HuH-7 (cell line): ENCODE measurements at regions not wholly inside any gene's neighbourhood (a gene's known extent, or its start where the extent isn't known, plus 50 kb on each side); places are given as distances from the start of the nearest gene placed in this dataset.
"Not testable (repeated sequence)": the region's sequence is repeated elsewhere in the genome, so short reads cannot be mapped to it uniquely, and the experiment has no call there.

Source experiments
- DNase-seq: peaks from one replicate; pipeline ENCODE4 v3.0.0; 2011; ENCODE audit warnings: low spot score

GRCh38 chr18:49694402-49694801 lies 118.9 kb downstream of the ACAA2 start:
- DNase-seq, result no peak

- DNase-seq, result no peak
Observed at GRCh38 chr18:49693717-49694005, 119.7 kb downstream of the ACAA2 start.

- no peak for DNase-seq
Observed at GRCh38 chr18:49692906-49693716, 120.2 kb downstream of the ACAA2 start.

GRCh38 chr18:49691177-49691608 lies 122.1 kb downstream of the ACAA2 start:
- no peak for DNase-seq

DNA sequence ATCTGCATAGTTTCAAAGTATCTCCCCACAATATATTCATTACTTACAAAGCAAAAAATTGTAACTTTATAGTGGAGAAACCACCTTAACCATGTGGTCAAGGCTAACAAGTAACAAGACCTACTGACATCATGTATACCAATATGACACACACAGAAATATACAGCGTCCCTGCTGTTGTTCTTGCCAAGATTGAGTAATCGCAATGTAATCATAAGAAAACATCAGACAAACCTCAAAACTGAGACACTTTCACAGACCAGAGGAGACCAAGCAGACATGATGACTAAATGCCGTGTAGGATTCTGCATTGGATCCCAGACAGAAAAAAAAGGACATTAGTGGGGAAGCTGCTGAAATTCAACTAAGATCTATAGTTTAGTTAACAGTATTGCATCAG lies 123.0 kb downstream of the ACAA2 start:
- no peak for DNase-seq

- no peak for DNase-seq
Observed at GRCh38 chr18:49685231-49685942, 123.5 kb downstream of the LIPG start.

GRCh38 chr18:49682803-49683190 lies 120.9 kb downstream of the LIPG start:
- DNase-seq, result not testable (repeated sequence)

DNA sequence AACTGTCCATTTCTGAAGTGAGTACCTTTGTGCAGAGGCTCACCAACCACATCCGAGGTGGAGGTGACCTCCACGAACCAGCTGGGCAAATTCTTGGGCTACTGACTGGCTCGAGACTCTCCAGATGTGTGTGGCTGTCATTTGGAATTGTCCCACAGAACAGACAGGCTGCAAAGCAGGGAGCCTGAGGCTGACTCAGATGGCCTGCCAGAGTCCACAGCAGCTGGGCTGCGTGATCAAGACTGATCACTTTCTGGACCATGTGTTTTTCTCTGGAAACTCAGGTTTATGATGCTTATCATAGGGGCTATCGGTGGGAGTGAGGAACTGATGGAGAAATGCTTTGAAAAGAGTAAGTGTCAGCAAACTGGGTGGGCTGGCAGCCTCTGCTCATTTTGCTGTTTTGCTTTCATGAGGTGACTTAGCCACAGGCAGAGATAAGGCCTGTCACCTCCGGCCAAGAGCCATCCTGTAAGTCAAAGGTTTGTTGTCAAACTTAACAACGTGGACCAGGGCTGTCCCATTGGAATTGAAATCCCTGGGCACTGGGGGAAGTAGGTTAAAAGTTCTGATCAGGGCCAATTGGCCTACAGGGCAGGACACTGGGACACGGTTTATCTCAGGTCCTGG lies 120.4 kb downstream of the LIPG start:
- no peak for DNase-seq

DNA sequence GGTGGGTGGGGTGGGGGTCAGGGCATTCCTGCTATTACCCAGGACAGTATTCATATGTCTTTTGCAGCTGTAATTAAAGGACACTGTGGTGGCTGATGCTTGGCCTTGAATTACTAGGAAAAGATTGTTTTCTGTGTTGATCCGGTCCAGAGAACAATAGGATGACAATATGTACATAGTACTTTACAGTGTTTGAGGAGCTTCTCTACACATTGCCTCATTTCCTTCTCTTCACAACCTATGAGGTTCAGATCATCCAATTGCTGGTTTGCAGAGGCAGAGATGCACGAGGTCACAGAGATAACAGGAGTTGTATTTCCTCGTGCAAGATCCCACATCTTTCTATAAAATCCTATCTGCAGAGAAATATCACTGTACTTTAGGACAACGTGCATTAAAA lies 119.5 kb downstream of the LIPG start:
- DNase-seq, result no peak

DNA sequence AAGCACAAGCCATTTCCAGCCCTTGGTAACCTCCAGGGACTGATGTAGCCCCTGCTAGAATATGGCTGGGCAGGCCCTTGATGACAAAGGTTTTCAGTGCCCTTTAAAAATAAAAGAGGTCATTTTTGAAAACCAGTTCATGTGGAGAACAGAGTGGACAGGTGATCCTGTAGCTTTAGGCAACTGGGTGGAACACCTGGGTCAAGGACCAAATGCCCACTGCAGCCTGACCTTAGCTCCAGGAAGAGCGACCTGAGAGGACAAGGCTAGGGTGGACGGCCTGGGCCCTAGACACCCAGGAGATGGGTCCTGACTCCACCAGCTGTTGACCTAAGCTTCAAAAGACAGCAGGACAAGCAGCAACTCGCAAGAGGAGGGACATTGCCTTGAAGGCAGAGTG lies 116.6 kb downstream of the LIPG start:
- no peak for DNase-seq

DNA sequence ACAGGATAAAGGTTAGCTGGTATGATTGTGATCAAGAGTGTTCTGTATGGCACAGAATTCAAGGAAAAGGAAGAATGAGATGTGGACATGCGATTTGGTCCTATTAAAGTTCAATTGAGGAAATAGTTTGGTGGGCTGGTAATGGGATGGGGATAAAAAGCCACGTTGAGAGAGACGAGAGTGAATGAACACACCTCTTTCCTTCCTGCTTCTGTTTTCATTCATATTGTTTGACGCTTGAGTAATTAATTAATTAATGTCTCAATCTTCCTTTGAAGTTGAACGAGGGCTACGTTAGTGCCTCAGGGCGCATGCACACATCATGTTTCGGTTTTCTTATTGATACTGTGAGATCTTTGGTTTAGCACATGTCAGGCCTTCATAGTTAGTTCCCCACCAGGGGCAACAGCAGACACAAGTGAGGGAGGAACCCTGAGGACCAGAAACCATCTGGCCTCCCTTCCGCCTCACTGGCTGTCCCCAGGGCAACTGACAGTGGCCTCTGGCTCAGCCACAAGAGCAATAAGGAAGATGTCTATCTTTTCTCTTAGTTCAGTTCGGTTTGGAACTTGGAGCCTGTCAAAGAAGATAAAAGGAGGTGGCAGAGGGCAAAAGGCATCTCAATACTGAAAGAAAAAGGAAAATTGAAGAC lies 116.0 kb downstream of the LIPG start:
- DNase-seq, result no peak

DNA sequence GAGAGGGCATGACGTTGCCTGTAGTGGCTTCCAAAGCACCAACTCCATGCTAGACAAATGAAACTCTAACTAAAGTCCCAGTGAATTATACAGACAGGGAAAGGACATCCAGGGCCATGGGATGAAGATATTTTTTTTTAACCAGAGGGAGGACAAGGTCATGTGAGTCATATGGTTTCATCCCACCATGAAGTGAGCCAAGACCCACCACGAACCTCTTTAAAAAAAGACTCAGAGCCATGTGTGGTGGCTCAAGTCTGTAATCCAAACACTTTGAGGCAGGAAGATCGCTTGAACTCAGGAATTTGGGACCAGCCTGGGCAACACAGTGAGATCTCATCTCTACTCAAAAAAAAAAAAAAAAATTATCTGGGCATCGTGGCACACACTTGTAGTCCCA lies 115.2 kb downstream of the LIPG start:
- no peak for DNase-seq

DNA sequence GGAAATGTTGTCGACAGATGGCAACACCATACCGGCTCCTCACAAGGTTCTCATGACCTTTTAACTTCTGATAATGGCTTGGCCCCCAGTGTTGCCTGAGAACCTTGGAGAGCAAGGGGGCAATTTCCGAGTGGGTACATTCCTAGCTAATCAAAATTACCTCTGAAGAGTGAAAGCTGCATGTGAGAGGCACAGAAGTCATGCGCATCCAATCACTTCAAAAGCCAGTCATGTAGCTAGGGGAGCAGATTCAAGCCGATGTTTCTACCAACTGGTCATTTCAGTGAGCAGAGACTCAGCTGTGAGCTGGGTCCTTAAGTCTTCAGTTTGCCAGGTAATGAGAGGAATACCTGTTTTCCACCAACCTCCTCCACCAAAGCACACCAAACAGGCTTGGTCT lies 111.4 kb downstream of the LIPG start:
- no peak for DNase-seq

GRCh38 chr18:49672853-49673252 lies 111.0 kb downstream of the LIPG start:
- no peak for DNase-seq

- DNase-seq, result no peak
Observed at GRCh38 chr18:49669403-49669802, 107.5 kb downstream of the LIPG start.

- no peak for DNase-seq
Observed at GRCh38 chr18:49668574-49669275, 106.9 kb downstream of the LIPG start.

GRCh38 chr18:49667462-49667861 lies 105.6 kb downstream of the LIPG start:
- no peak for DNase-seq

GRCh38 chr18:49666045-49666775 lies 104.4 kb downstream of the LIPG start:
- no peak for DNase-seq

DNA sequence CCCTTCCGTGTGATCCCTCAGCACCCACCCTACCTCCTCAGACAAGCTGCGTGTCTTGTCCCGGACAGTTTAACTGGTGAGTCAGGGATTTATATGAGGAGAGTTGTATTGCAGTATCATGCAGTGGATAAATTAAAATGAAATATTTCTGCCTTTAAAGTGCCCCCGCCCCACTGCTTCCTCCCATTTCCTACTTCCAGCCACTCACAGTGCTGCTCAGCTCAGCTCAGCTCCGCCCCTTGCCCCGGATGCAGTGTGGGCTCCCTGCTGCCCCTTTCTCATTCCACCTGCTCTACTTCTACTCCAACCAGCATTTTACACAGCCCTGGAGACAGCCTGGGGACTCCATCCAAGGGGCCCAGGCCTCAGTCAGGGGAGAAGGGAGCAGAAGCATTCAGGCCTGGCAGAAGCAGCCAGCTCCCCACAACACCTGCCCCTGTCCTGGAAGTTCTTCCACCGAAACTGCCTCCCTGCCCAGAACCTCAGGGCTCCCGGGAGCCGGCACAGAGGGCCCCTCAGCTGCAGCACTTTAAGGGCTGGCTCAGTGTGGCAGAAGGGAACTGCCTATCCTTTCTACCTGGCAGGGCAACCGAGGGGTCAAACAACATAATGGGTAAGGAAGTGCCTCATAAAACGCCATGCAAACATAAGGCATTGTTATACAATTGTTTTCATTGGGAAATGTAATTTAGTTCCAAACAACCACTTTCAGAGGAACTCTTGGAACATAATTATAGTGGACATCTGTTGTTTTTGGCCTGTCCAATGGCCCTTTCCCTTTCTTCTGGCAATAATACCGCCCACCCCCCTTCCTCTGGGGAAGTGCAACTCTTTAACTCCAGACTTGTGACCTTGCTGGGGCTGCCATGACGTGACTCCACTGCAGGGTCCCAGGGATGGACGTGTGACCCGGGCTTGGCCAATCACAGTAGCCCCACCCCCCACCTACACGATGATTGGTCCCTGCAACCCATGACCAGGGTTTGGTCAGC lies 102.3 kb downstream of the LIPG start:
- DNase-seq, result no peak

GRCh38 chr18:49662506-49662905 lies 100.6 kb downstream of the LIPG start:
- no peak for DNase-seq
